GM10248 (cell line): ENCODE measurements at regions not wholly inside any gene's neighbourhood (a gene's known extent, or its start where the extent isn't known, plus 50 kb on each side); places are given as distances from the start of the nearest gene placed in this dataset.

ENCODE experiments used
- CTCF ChIA-PET: fragments of 300-600 bp; sonication (Branson Sonifier 250); formaldehyde crosslinking; extraction: SDS; loops from one replicate; lab custom pipeline; 2021; ENCODE audit warnings: antibody characterized with exemption; lab: Yijun Ruan, JAX
- POLR2A ChIA-PET: fragments of 350-650 bp; sonication (Branson Sonifier 250); formaldehyde crosslinking; extraction: SDS; loops from one replicate; lab custom pipeline; 2020; ENCODE audit warnings: antibody characterized with exemption; lab: Yijun Ruan, JAX
- DNase-seq: peaks from one replicate; pipeline ENCODE4 v3.0.0; 2012; ENCODE audit errors: extremely low spot score
- CTCF ChIP-seq: IDR thresholded peaks from 2 replicates; pipeline ENCODE4 v1.5.1; 2012; ENCODE audit warnings: mild to moderate bottlenecking, low read depth; ENCODE audit errors: extremely low read depth, missing control alignments, control extremely low read depth

GRCh38 chr14:75333606-75334548, 55.2 kb downstream of the FOS start:
- TF ChIP-seq CTCF: no peak
- ChIA-PET POLR2A (interaction anchor here (0.6 kb wide), 1 partner anchor 311 kb away, joined by 6 read pairs; no protein-coding TSS in a partner anchor), CTCF (interaction anchor here (0.9 to 1.5 kb wide), 7 partner anchors 25 to 185 kb away, joined by 3 to 5 read pairs (median 3); no protein-coding TSS in a partner anchor)
- peak; percentile 56 for DNase-seq

- ChIA-PET CTCF (interaction anchor here (0.7 to 1.5 kb wide), 9 partner anchors 8 to 184 kb away, joined by 3 to 5 read pairs (median 3); no protein-coding TSS in a partner anchor), POLR2A (no interaction called here)
- TF ChIP-seq CTCF: no peak
- peak; percentile 32 for DNase-seq
These were observed 56.0 kb downstream of the FOS start for GRCh38 chr14:75334549-75335051.

- no peak for DNase-seq
- ChIA-PET CTCF (interaction anchor here (0.6 to 1.4 kb wide), 4 partner anchors 16 to 197 kb away, joined by 3 to 4 read pairs (median 3); no protein-coding TSS in a partner anchor), POLR2A (interaction anchor here (0.6 kb wide), 1 partner anchor 221 kb away, joined by 4 read pairs; no protein-coding TSS in a partner anchor)
- no peak for TF ChIP-seq CTCF
These were observed 56.9 kb downstream of the FOS start for GRCh38 chr14:75335571-75335970.

- TF ChIP-seq CTCF: no peak
- DNase-seq: no peak
- ChIA-PET POLR2A (no interaction called here), CTCF (interaction anchor here (1.1 to 1.8 kb wide), 3 partner anchors 12 to 150 kb away, joined by 3 to 5 read pairs (median 3); no protein-coding TSS in a partner anchor)
These were observed 59.8 kb downstream of the FOS start for GRCh38 chr14:75338398-75338797.

GRCh38 chr14:75339059-75339458, 60.4 kb downstream of the FOS start:
- DNase-seq: no peak
- CTCF ChIA-PET: interaction anchor here (1.1 to 1.8 kb wide), 2 partner anchors 12 to 150 kb away, joined by 3 to 5 read pairs; no protein-coding TSS in a partner anchor
- TF ChIP-seq CTCF: no peak
- POLR2A ChIA-PET: no interaction called here

- DNase-seq: no peak
- ChIA-PET CTCF (interaction anchor here (1.2 to 3.1 kb wide), 3 partner anchors 11 to 148 kb away, joined by 3 to 18 read pairs (median 5); no protein-coding TSS in a partner anchor), POLR2A (no interaction called here)
These were observed 62.3 kb downstream of the FOS start for GRCh38 chr14:75340921-75341320.

More at GRCh38 chr14:75340921-75341320, 62.3 kb downstream of the FOS start:
- TF ChIP-seq CTCF: no peak
